H1 (cell line): ENCODE measurements at regions not wholly inside any gene's neighbourhood (a gene's known extent, or its start where the extent isn't known, plus 50 kb on each side); places are given as distances from the start of the nearest gene placed in this dataset.

Experiments used
- CTCF ChIA-PET: fragments of 300-600 bp; sonication (Branson Sonifier 250); formaldehyde crosslinking; loops from one replicate; lab custom pipeline; 2021; ENCODE audit not compliant: partially characterized antibody; lab: Charles Lee
- POLR2A ChIA-PET: fragments of 300-600 bp; sonication (Branson Sonifier 250); formaldehyde crosslinking; loops from one replicate; lab custom pipeline; 2021; ENCODE audit warnings: inconsistent platforms; ENCODE audit not compliant: partially characterized antibody; lab: Charles Lee
- DNase-seq, 2 experiments: peaks; one replicate each; pipeline versions ENCODE4 v3.0.0 to v3.0.0-alpha.2; 2010 to 2022; ENCODE audit warnings: low spot score in 2 of 2, low read depth in 1 of 2, mixed read lengths in 1 of 2
- FAIRE-seq: peaks from 2 replicates; lab custom pipeline; 2011; peaks lifted over from hg19 to GRCh38; lab: Jason Lieb, UNC
- H2AFZ ChIP-seq: 2 replicates; pipeline ENCODE4 v1.8.1; 2012; ENCODE audit warnings: low read length, inconsistent platforms
- H2AK5ac ChIP-seq: 2 replicates; pipeline ENCODE4 v1.6.1; 2013; ENCODE audit warnings: low read depth, low read length
- H2BK120ac ChIP-seq: replicated peaks from 2 replicates; pipeline ENCODE3; 2013; ENCODE audit warnings: low read depth, low read length, inconsistent platforms
- H2BK12ac ChIP-seq: 2 replicates; pipeline ENCODE4 v1.6.1; 2013; ENCODE audit warnings: low read depth, low read length
- H2BK15ac ChIP-seq: 2 replicates; pipeline ENCODE4 v1.6.1; 2013; ENCODE audit warnings: low read length
- H2BK20ac ChIP-seq: 2 replicates; pipeline ENCODE4 v1.6.1; 2013; ENCODE audit warnings: low read length
- H2BK5ac ChIP-seq: 2 replicates; pipeline ENCODE4 v1.6.1; 2013; ENCODE audit warnings: low read depth, low read length
- H3K14ac ChIP-seq: 2 replicates; pipeline ENCODE4 v1.6.1; 2013; ENCODE audit warnings: inconsistent platforms; ENCODE audit not compliant: insufficient read length
- H3K18ac ChIP-seq: 2 replicates; pipeline ENCODE4 v1.6.1; 2013; ENCODE audit warnings: low read length; ENCODE audit errors: extremely low read depth
- H3K23ac ChIP-seq: 2 replicates; pipeline ENCODE4 v1.6.1; 2013; ENCODE audit warnings: inconsistent platforms; ENCODE audit not compliant: insufficient read length
- H3K23me2 ChIP-seq: 2 replicates; pipeline ENCODE4 v1.6.1; 2013; ENCODE audit warnings: low read depth, low read length
- H3K27ac ChIP-seq: 2 replicates; pipeline ENCODE4 v1.6.1; 2011; ENCODE audit warnings: low read depth, low read length, inconsistent platforms
- H3K27me3 ChIP-seq, 4 experiments: replicated peaks in 1 of 4; 1 replicate in 1 of 4; 2 replicates in 3 of 4; pipeline versions ENCODE4 v1.6.1 to v1.8.1; 2011 to 2013; ENCODE audit warnings: low read length in 3 of 4, mild to moderate bottlenecking in 3 of 4, inconsistent platforms in 2 of 4, mixed read lengths in 2 of 4, moderate library complexity in 1 of 4; ENCODE audit not compliant: control insufficient read depth in 3 of 4, insufficient read depth in 3 of 4; ENCODE audit errors: extremely low read depth in 1 of 4
- H3K36me3 ChIP-seq, 4 experiments: 2 replicates each; pipeline versions ENCODE4 v1.6.1 to v1.8.1; 2011 to 2013; ENCODE audit warnings: mild to moderate bottlenecking in 4 of 4, low read length in 3 of 4, moderate library complexity in 2 of 4, control low read depth in 1 of 4, inconsistent platforms in 1 of 4; ENCODE audit not compliant: insufficient read depth in 4 of 4, control insufficient read depth in 2 of 4
- H3K4ac ChIP-seq: replicated peaks from 2 replicates; pipeline ENCODE3; 2013; ENCODE audit warnings: low read length, low read depth, mixed read lengths, inconsistent platforms; ENCODE audit not compliant: insufficient read length
- H3K4me1 ChIP-seq, 4 experiments: replicated peaks in 1 of 4; 1 replicate in 1 of 4; 2 replicates in 3 of 4; pipeline versions ENCODE4 v1.6.1 to v1.8.1; 2011 to 2013; ENCODE audit warnings: low read length in 3 of 4, inconsistent platforms in 2 of 4, mixed read lengths in 1 of 4; ENCODE audit not compliant: insufficient read depth in 4 of 4, control insufficient read depth in 3 of 4
- H3K4me2 ChIP-seq, 2 experiments: 2 replicates each; pipeline versions ENCODE4 v1.6.1 to v1.8.1; 2011 to 2013; ENCODE audit warnings: low read depth in 2 of 2, low read length in 2 of 2, control low read depth in 1 of 2, inconsistent platforms in 1 of 2, mild to moderate bottlenecking in 1 of 2; ENCODE audit not compliant: insufficient read depth in 1 of 2
- H3K4me3 ChIP-seq, 4 experiments: fragments of 200-600, 300-600 bp in 1 of 4; sonication (generic), shearing (Covaris generic), sonication (Bioruptor Twin) in 1 of 4; 2 replicates each; pipeline versions ENCODE4 v1.5.1 to v1.8.1; 2011 to 2016; ENCODE audit warnings: low read length in 4 of 4, low read depth in 3 of 4, control low read depth in 2 of 4, inconsistent platforms in 2 of 4, mild to moderate bottlenecking in 2 of 4, mixed read lengths in 1 of 4, moderate library complexity in 1 of 4; ENCODE audit not compliant: insufficient read depth in 2 of 4; ENCODE audit errors: extremely low read depth in 1 of 4
- H3K56ac ChIP-seq: replicated peaks from 2 replicates; pipeline ENCODE3; 2013; ENCODE audit warnings: low read depth, mild to moderate bottlenecking, mixed read lengths, low read length, inconsistent platforms; ENCODE audit not compliant: insufficient read length
- H3K79me1 ChIP-seq: 2 replicates; pipeline ENCODE4 v1.6.1; 2013; ENCODE audit warnings: low read depth, low read length, control low read depth
- H3K79me2 ChIP-seq, 2 experiments: 2 replicates each; pipeline versions ENCODE4 v1.6.1 to v1.8.1; 2012 to 2013; ENCODE audit warnings: low read length in 2 of 2, mild to moderate bottlenecking in 2 of 2, inconsistent platforms in 1 of 2; ENCODE audit not compliant: insufficient read depth in 2 of 2, control insufficient read depth in 1 of 2
- H3K9ac ChIP-seq, 4 experiments: replicated peaks in 1 of 4; 1 replicate in 1 of 4; 2 replicates in 3 of 4; pipeline versions ENCODE4 v1.6.1 to v1.8.1; 2011 to 2013; ENCODE audit warnings: low read depth in 3 of 4, low read length in 3 of 4, control low read depth in 2 of 4, mild to moderate bottlenecking in 2 of 4, moderate library complexity in 2 of 4, inconsistent platforms in 1 of 4; ENCODE audit errors: extremely low read depth in 1 of 4
- H3K9me3 ChIP-seq, 2 experiments: 2 replicates each; pipeline versions ENCODE4 v1.6.1 to v1.8.1; 2012 to 2013; ENCODE audit warnings: mild to moderate bottlenecking in 2 of 2, moderate library complexity in 2 of 2, control low read depth in 1 of 2, inconsistent platforms in 1 of 2, low read depth in 1 of 2, low read length in 1 of 2, mixed read lengths in 1 of 2; ENCODE audit not compliant: insufficient read depth in 2 of 2
- H4K20me1 ChIP-seq, 2 experiments: replicated peaks in 1 of 2; 2 replicates each; pipeline versions ENCODE3 to v1.8.1; 2011 to 2013; ENCODE audit warnings: inconsistent platforms in 2 of 2, low read length in 2 of 2, mild to moderate bottlenecking in 1 of 2; ENCODE audit not compliant: insufficient read depth in 2 of 2, control insufficient read depth in 1 of 2
- H4K5ac ChIP-seq: 2 replicates; pipeline ENCODE4 v1.6.1; 2013; ENCODE audit warnings: low read length, low read depth, mixed read lengths, inconsistent platforms; ENCODE audit not compliant: insufficient read length
- H4K8ac ChIP-seq: 2 replicates; pipeline ENCODE4 v1.8.0; 2013; ENCODE audit warnings: mild to moderate bottlenecking, moderate library complexity, low read length, inconsistent platforms; ENCODE audit not compliant: insufficient read depth; ENCODE audit errors: extremely low read depth
- H4K91ac ChIP-seq: replicated peaks from 2 replicates; pipeline ENCODE3; 2013; ENCODE audit warnings: low read length, mixed read lengths, inconsistent platforms; ENCODE audit not compliant: insufficient read length
- CBX5 ChIP-seq: fragments of 300-800, 300-1000 bp; sonication (generic); IDR thresholded peaks from 2 replicates; pipeline ENCODE4 v1.7.1; 2016; ENCODE audit warnings: antibody characterized with exemption, low read length, low read depth
- CHD2 ChIP-seq: IDR thresholded peaks from 2 replicates; pipeline ENCODE4 v1.6.1; 2012; ENCODE audit warnings: low read length, improper control_type of control experiment
- MAFK ChIP-seq: IDR thresholded peaks from 2 replicates; pipeline ENCODE4 v1.6.1; 2012; ENCODE audit warnings: low read depth, mild to moderate bottlenecking, improper control_type of control experiment, low read length
- TCF12 ChIP-seq: IDR thresholded peaks from 2 replicates; pipeline ENCODE4 v1.6.1; 2011; ENCODE audit warnings: low read depth, mild to moderate bottlenecking, low read length
- WGBS, 2 experiments: shearing (Covaris generic) in 1 of 2; methylation state at CpG; one replicate each; pipeline versions ENCODE4 v1.1.6 to v1.1.7; 2013 to 2015; ENCODE audit warnings: low lambda C conversion rate in 2 of 2, mixed read lengths in 2 of 2, inconsistent platforms in 1 of 2, low coverage in 1 of 2, missing lambda C conversion rate in 1 of 2; ENCODE audit not compliant: insufficient replicate concordance in 2 of 2, insufficient coverage in 1 of 2, insufficient read length in 1 of 2; ENCODE audit errors: extremely low coverage in 1 of 2, missing lambda C conversion rate in 1 of 2; 5-methylcytosine and 5-hydroxymethylcytosine counted together

DNA sequence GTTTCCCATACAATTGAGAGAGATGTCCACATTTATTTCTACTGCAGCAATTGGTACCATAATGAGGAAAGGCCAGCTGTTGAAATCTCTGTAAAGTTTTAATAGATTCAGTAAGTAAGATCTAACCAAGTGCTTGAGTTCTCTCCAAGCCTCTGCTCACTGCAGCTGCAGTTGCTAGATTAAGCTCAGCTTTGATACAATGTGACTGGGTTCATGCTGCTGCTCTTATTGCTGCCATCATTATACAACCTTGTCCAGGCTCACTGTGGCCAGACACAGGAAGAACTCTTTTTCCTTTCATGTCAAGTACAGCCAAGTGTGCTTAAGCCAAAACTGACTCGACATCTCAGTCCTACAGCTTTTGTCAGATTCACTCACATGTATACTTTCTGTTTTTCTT lies 423.5 kb downstream of the GJA1 start:
- CTCF ChIA-PET: interaction anchor here (0.5 to 2.4 kb wide), 9 partner anchors 9 to 540 kb away, joined by 3 to 12 read pairs (median 4); no protein-coding TSS in a partner anchor
- Histone ChIP-seq H3K23ac (no peak overlapping the region), H3K9ac (no peak overlapping the region), H3K79me2 (no peaks in the 10 kb centered on the region), H3K14ac (no peak overlapping the region), H4K91ac (no peak overlapping the region), H2BK120ac (no peak overlapping the region), H3K18ac (no peak overlapping the region), H3K4me2 (no peak overlapping the region), H2BK5ac (no peak overlapping the region), H3K56ac (no peak overlapping the region), H2AK5ac (no peak overlapping the region; the same call in 1 of the 2 replicates), H2BK15ac (no peak overlapping the region), H3K4ac (no peak overlapping the region), H3K4me3 (no peak overlapping the region), H3K36me3 (no peaks in the 10 kb centered on the region), H3K27ac (no peak overlapping the region), H2BK20ac (no peak overlapping the region), H2BK12ac (no peak overlapping the region), H3K23me2 (no peaks in the 10 kb centered on the region), H3K27me3 (no peaks in the 10 kb centered on the region), H3K4me1 (peaks cover 0 to 5% (median 2%) of the 10 kb centered on the region in 4 experiments; a peak in 2 of 7 replicates), H4K8ac (no peak overlapping the region), H4K5ac (no peak overlapping the region), H4K20me1 (no peaks in the 10 kb centered on the region), H2AFZ (no peak overlapping the region), H3K9me3 (no peaks in the 10 kb centered on the region), H3K79me1 (no peaks in the 10 kb centered on the region)
- POLR2A ChIA-PET: interaction anchor here (1.3 kb wide), 1 partner anchor 239 kb away, joined by 3 read pairs; no protein-coding TSS in a partner anchor
- FAIRE-seq (no peak), DNase-seq (no peak)
- TF ChIP-seq CBX5: no peak
- no peak for TF ChIP-seq CHD2
- TF ChIP-seq MAFK: no peak
- no peak for TF ChIP-seq TCF12
- WGBS, 2 experiments: 95% methylated on average over 1 of the region's 1 CpG; no CpG with 5 or more reads in 1 of the 2 experiments
